GM19239 (cell line): ENCODE measurements at regions not wholly inside any gene's neighbourhood (a gene's known extent, or its start where the extent isn't known, plus 50 kb on each side); places are given as distances from the start of the nearest gene placed in this dataset.

Experiments
- DNase-seq: peaks from one replicate; pipeline ENCODE4 v3.0.0; 2011; ENCODE audit warnings: low spot score; ENCODE audit not compliant: insufficient read length
- FAIRE-seq: peaks from 2 replicates; lab custom pipeline; 2011; peaks lifted over from hg19 to GRCh38; lab: Jason Lieb, UNC

DNA sequence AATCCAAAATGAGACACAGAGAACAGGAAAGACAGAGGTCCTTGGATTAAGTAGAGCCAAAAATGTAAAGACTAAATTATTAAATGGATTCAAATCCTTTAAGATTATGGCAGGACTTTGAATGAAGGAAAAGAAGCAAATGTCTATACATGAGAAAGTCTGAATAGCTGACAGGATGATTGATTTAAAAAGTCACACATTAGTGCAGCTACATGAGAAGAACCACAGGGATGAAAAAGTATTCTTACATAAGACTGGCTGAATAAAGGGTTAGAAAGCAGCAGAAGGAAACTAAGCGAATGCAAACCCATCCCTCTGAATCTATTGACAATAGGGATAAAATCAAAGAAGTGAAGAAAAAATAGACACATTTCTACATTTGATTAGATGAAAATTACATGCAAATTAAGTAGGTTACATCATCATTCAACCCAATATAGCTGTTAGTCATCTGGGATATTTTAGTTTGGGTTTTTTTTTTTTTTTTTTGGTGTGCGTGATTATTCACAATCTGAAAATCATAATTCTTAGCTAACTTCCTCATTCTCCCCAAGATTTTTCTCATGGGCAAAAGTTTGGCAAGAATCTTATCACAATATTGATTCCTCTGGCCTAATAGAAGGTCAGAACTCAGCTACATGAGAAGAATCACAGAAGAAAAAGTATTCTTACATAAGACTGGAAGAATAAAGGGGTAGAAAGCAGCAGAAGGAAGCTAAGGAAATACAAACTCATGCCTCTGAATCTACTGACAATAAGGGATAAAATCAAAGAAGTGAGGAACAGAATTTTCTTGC is 845.4 kb downstream of the HACE1 start:
- FAIRE-seq (no peak), DNase-seq (no peak)

DNA sequence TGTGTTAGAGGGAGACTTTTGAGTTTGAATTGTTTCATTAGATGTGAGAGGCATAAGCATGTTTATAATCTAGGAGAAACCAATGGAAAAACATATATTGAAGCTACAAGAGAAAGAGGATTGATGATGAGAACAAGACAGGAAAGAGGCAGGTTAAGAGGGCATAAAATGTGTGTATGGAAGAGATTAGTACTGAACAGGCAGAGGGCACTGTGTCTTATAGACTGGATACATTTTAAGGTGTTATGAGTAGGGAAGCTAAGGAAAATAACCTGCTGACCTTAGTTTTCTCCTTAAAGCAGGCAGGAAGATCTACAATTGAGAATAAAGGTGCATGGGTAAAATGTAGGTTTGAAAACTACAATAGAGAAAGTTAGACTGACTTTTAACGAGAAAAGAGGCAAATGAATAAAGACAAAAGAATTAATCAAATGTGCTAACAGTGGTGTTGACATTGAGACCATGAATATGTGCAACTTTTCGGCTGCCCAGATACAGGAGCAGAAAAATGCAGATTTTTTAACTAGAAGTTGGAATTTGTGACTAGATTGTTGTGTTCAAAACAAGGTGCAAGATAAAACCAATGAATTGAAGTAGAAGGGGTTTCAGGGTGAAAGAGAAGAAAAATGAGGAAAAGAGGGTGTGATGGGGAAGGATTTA is 846.3 kb downstream of the HACE1 start:
- FAIRE-seq: no peak
- DNase-seq: no peak

DNA sequence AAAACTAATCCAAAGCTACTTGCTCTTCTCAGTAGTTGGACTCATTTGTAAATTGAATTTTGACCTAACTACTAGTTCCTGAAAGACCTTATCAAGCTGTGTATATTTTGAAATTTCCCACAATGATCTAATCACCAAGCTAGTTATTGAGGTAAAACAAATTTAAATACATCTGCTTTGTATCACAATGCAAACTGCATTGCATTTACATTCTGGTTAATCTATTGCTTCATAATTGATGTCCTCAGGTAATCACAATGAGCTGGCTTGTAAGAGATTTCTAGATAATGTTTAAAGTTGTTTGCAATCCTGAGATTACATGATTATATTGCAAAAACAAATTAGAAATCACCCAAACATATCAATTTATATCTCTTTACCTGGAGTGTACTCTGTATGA is 848.8 kb downstream of the HACE1 start:
- FAIRE-seq (no peak), DNase-seq (no peak)

DNA sequence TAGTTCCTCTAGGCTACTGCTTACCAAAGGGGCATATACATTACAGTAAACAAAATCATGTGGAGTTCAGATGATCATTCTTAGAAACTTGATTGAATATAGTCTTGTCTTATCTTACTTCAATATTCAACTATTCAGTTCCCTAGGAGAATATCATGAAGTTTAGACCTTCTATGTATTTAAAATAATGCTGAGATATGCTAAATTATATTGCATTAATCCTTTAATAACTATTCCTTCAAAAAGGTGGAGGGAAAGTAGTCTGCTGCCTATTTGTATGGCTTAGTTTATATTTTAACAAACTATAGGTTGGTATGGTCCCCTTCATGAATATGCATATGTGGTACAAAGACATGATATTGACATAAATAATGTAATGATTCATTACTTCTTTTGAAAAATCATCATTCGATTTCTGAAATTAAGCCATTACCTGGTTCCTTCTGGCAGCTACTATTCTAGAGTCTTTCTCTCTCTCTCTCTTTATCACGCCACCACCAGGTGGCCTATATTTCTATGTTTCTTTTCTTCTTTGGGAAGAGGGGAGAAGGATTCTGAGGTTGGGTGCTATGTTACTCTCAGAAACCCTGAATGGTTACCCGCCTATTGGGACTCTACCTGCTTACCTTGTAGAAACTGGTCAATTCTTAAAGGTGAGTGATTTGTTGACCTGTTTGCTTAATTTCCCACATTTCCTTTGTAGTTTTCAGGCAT is 855.8 kb downstream of the HACE1 start:
- no peak for FAIRE-seq
- no peak for DNase-seq

DNA sequence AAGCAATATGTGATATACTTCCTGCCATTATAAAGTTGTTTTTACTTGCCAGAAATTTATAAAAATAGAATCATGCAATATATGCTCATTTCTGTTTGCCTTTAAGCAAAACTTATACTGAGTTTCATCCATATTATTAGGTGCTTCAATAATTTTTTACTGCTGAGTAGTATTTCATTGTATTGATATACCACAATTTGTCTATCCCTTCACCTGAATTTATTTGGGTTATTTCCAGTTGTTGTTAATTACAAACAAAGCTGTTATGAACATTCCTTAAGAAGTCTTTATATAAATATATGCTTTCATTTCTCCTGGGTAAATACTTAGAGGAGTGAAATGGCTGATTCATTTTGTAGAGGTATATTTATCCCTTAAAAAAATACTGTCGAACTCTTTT is 864.1 kb downstream of the HACE1 start:
- FAIRE-seq: no peak

DNA sequence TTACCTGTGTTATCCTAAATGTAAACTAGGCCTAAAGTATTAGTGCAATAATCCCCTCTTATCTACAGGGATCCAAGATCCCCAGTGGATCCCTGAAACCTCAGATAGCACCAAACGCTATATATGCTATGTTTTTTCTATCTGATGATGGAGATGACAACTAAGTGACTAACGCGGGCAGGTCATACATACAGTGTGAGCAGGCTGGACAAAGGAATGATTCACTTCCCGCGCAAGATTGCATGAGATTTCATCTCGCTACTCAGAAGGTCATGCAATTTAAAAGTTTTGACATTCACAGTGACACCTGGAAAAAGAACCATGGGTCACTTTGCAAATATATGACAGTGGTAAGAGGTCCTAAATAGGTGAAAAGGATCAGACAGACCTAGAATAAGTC is 875.9 kb downstream of the HACE1 start:
- FAIRE-seq (no peak), DNase-seq (no peak)

More for the DNA sequence above, 864.1 kb downstream of the HACE1 start:
- DNase-seq: no peak

DNA sequence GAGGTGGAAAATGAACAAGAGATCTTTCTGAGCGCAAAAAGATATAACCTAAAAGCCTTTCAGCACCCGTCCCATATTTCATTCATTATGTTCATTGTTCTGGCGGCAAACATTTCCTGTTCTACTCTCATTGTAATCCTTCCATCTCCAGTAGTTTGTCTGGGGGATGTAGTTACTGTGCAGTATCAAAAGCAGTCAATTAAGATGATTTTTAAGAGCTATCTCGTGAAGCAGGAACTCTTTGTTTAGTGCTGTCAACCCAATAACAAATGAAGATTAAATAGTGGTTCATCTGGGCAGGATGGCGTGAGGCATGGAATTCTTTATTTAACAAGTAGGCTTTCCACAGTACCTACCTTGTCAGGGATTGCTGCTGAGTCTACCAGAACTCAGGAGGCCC is 876.7 kb downstream of the HACE1 start:
- FAIRE-seq (no peak), DNase-seq (no peak)

DNA sequence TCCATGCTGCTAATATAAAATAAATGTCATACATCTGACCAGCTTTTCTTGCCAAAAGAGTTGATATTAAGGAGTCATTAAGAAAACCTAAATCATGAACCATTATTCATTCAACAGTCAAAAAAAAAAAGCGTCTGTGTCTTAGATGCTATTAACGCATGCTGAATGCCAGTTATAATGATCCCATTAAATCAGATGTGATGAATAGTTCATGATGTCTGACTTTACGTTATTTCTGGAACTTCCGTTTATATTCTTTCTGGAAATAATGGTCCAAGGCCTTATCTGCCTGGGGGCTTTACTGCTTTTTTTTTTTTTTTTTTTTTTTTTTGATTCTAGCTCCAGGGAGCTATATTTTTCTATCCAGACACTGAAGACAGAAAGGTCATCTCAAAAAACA is 877.1 kb downstream of the HACE1 start:
- FAIRE-seq (no peak), DNase-seq (no peak)

DNA sequence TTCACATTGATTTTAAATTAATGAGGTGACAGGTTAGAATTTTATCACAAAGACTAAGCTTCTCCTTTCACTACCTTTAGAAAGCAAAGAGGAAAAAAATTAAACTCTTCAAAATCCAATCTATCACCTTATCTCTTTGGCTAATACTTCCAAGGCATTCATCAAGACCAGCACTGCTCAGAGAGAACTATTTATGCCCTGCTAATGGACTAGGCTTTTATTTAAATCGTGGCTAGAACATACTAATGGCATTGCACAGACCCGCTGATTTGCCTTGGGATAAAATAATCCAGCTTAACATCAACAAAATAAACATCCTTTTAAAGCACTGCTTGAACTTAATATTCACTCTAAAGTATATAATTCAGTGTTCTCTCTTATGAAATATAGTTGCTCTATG is 880.4 kb downstream of the HACE1 start:
- no peak for FAIRE-seq
- no peak for DNase-seq

DNA sequence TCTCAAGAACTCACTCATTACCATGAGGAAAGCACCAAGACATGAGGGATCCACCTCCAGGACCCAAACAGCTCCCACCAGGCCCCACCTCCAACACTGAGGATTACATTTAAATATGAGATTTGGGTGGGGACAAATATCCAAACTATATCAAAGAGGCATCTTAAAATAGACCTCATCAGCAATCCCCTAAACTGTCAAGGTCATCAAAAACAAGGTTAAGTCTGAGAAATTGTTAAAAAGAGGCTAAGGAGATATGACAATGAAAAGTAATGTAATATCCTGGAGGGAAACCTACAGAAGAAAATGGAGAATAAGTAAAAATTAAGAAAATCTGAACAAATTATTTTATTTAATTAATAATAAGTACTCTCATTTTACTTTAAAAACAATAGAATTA is 922.3 kb downstream of the HACE1 start:
- DNase-seq (no peak), FAIRE-seq (no peak)

DNA sequence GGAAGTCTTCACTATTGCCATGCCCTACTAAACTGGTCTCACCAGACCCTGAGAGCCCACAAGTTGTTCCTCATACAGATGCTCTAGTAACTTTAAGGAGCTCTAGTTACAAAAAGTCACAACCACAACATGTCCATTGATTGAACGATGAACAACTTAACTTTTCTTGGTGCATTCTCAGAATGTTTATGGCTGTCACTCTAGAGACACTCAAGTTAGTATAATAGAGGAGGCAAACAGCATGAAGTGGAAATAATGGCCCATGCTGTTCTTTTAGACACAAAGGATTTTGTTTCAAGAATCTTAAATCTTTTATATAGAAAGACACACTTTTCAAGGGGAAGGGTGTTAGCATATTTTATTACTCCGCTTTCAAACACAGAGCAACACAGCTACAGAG is 934.4 kb downstream of the HACE1 start:
- FAIRE-seq (no peak), DNase-seq (no peak)

DNA sequence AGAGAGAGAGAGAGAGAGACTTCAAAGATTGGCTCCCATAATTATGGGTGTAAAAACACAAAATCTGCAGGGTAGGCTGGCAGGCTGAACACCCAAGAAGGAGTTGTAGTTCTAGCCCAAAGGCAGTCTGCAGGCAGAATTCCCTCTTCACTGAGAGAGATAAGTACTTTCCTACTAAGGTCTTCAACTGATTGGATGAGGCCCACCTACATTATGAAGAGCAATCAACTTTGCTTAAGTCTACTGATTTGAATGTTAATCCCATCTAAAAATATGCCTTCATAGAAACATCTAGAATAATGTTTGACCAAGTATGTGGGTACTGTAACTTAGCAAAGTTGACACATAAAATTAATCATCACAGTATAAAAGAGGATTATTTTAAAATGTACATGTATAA is 949.7 kb downstream of the HACE1 start:
- DNase-seq: no peak
- no peak for FAIRE-seq

DNA sequence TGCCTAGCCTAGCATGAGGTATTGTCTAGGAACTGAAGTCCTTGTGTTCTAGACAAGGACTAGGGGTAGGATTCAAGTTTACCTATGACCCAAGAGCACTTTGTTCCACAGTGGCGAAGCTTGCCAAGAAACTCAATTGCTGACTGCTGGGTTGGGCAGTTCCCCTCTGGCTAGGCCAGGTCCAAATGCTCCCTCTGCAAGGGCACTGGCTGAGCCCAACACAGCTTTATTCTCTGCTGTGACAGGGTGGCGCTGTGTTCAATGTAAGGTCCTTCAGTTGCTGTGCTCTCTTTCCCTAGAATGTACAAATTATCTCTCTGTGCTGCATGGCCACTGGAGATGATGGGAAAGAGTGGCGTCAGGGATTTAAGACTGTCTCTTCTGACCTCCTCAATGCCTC is 950.8 kb downstream of the HACE1 start:
- FAIRE-seq (no peak), DNase-seq (no peak)

DNA sequence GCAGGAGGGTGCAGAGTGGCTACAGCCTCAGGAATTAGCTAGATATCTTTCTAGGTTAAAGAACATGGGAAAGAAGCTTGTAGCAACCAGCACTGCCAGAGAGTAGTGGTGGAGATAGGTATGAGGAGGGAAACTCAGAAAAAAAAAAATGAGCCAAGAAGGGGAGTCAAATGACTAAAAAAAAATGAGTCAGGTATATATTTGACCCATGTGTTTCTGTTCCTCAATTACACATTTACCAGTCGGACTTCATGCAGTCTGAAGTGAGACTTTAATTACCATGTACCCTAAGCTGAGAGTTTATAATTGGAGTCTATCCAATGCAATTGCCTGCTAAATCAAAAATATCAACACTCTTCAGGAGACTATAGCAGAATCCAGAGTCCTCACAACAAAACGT is 964.6 kb downstream of the HACE1 start:
- DNase-seq (no peak), FAIRE-seq (no peak)

DNA sequence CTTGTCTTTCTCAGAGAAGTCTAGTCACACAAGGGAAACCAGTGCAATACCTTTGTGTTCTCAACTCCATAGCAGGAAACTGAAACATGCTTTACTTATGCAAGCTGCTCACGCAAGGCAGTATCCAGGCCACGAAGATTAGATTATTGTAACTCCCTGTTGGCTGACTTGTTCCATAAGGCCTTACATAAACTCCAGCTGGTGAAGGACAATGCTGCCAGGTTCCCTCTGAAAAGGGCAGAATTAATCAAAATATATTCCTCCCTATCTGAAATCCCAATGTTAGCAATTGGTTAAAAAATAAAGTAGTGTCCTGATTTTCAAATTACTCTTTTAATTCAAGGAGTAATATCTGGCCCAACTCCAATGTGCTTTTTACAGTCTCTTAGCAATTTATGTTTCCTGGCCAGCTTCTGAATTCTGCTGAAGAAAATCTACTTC is 966.6 kb downstream of the HACE1 start:
- FAIRE-seq: no peak
- no peak for DNase-seq

DNA sequence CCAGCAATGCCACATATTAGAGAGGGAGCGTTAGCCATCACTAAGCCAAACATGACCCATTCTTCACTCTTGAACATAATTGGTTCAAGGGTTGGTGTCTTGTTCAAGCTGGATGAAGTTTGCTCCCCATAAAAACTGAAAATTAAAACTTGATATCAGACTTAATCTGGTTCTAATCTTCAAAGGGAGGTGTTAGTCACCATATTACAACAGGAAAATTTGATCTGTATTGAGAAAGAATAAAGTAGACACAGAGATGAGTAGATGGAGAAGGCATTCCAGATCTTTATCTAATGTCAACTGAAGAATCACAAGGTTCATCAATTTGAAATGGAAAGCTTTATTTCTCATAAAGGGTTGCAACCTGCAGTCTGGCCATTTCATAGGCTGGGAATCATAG is 972.8 kb downstream of the HACE1 start:
- no peak for FAIRE-seq
- no peak for DNase-seq

DNA sequence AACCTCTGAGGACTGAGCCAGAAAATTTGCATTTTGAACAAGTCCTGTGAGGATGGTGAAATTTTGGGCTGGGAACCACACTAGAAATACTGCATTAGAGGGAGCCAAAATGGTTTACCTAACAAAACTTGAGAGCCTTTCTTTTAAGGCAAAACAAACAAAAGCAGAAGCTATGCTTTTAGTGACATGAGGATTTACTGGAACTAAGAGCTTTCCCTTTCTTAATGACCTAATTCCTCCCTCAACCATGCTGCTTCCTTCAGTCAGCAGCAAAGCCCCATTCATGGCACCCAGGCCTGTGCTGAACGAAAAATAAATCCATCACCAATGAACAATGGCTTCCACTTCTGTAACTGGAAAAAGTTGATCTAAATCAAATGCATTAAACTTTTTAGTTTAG is 974.3 kb downstream of the HACE1 start:
- DNase-seq (no peak), FAIRE-seq (no peak)

DNA sequence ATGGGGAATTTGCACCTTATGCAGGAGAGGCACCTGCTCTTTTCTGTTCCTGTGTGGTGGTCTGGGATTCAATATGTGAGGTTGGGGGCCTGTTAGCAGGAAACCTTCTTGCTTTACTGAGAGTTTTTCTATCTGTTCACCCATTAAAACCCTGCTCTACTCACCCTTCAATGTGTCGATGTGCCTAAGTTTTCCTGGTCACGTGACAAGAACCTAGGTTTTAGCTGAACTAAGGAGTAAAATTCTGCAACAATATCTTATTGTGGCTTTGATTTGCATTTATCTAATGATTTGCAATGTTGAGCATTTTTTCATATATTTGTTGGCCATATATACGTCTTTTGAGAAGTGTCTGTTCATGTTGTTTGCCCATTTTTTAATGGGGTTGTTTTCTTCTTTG is 979.9 kb downstream of the HACE1 start:
- DNase-seq (no peak), FAIRE-seq (no peak)

DNA sequence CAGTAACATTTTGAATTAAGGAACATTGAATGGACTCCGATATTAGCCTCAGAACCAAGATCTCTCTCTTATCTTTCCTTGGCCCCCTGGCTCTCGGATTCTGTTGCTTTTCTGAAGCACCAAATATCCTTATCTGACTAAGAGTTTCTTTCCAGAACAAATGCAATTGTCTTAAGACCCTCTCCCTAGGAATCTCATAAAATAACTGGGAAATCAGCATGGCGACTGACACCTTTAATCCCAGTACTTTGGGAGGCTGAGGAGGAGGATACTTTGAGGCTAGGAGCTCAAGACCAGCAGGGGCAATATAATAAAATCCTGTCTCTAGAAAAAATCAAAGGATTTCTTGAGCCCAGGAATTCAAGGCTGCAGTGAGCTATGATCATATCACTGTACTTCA is 984.5 kb downstream of the HACE1 start:
- FAIRE-seq (no peak), DNase-seq (no peak)

DNA sequence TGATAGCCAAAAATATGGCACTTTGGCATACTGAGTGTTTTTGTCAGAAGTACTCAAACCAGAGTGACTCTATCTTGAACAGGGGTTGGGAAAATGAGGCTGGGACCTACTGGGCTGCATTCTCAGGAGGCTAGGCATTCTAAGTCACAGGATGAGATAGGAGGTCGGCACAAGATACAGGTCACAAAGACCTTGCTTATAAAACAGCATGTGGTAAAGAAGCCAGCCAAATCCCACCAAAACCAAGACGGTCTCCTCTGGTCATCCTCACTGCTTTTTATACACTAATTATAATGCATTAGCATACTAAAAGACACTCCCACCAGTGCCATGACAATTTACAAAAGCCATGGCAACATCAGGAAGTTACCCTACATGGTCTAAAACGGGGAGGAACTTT is 985.1 kb downstream of the HACE1 start:
- FAIRE-seq: no peak

DNA sequence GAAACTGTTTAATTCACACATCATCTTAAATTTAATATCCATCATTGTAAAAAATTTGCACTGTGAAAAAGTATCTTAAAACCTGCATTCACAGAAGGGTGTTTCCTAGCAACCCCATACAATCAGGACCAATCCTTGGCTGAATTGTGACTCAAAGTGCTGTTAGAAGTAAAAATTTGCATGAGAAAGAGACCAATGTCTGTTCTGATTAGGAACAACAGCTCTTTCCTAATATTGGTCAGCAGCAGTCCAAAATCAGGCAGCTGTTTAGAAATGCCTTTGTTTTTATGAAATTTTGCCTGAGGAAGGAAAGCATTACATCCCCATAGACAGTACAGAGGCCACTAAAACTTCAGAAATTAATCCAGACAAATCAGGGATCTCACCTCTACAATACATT is 987.0 kb downstream of the HACE1 start:
- DNase-seq (no peak), FAIRE-seq (no peak)

More for the DNA sequence above, 985.1 kb downstream of the HACE1 start:
- DNase-seq: no peak
